HS-5 (cell line): ENCODE measurements at regions not wholly inside any gene's neighbourhood (a gene's known extent, or its start where the extent isn't known, plus 50 kb on each side); places are given as distances from the start of the nearest gene placed in this dataset.

Source experiments
- DNase-seq: peaks from one replicate; pipeline ENCODE4 v3.0.0-alpha.2; 2012; ENCODE audit warnings: low read depth

- no peak for DNase-seq
Measured at GRCh38 chr2:207449642-207450165, 80.1 kb upstream of the CREB1 start.

GRCh38 chr2:207450186-207450585 is 79.6 kb upstream of the CREB1 start:
- DNase-seq, result no peak

- no peak for DNase-seq
Measured at GRCh38 chr2:207458582-207458981, 71.2 kb upstream of the CREB1 start.

- DNase-seq, result no peak
Measured at GRCh38 chr2:207459990-207460757, 69.6 kb upstream of the CREB1 start.

- no peak for DNase-seq
Measured at GRCh38 chr2:207463433-207463832, 66.3 kb upstream of the CREB1 start.

GRCh38 chr2:207464007-207464406 is 65.8 kb upstream of the CREB1 start:
- DNase-seq, result no peak

GRCh38 chr2:207465894-207466293 is 63.9 kb upstream of the CREB1 start:
- no peak for DNase-seq

GRCh38 chr2:207467716-207468347 is 61.9 kb upstream of the CREB1 start:
- DNase-seq, result peak; percentile 77

- no peak for DNase-seq
Measured at GRCh38 chr2:207468488-207468887, 61.3 kb upstream of the CREB1 start.

GRCh38 chr2:207469451-207469850 is 60.3 kb upstream of the CREB1 start:
- no peak for DNase-seq

GRCh38 chr2:207469943-207470729 is 59.6 kb upstream of the CREB1 start:
- DNase-seq, result no peak

GRCh38 chr2:207471261-207471660 is 58.5 kb upstream of the CREB1 start:
- DNase-seq, result no peak

GRCh38 chr2:207472343-207473048 is 57.3 kb upstream of the CREB1 start:
- no peak for DNase-seq

GRCh38 chr2:207473049-207473930 is 56.5 kb upstream of the CREB1 start:
- DNase-seq, result no peak

- DNase-seq, result no peak
Measured at GRCh38 chr2:207473931-207474235, 55.9 kb upstream of the CREB1 start.

GRCh38 chr2:207474863-207475485 is 54.8 kb upstream of the CREB1 start:
- DNase-seq, result peak; percentile 64

GRCh38 chr2:207475546-207475945 is 54.2 kb upstream of the CREB1 start:
- DNase-seq, result no peak

- DNase-seq, result no peak
Measured at GRCh38 chr2:207477896-207478295, 51.9 kb upstream of the CREB1 start.

GRCh38 chr2:207478572-207478971 is 51.2 kb upstream of the CREB1 start:
- DNase-seq, result no peak

GRCh38 chr2:207479198-207479785 is 50.5 kb upstream of the CREB1 start:
- no peak for DNase-seq
